ENCODE measurements at regions not wholly inside any gene's neighbourhood (a gene's known extent, or its start where the extent isn't known, plus 50 kb on each side); places are given as distances from the start of the nearest gene placed in this dataset.
"Not testable (repeated sequence)": the region's sequence is repeated elsewhere in the genome, so short reads cannot be mapped to it uniquely, and the experiment has no call there.

DNA sequence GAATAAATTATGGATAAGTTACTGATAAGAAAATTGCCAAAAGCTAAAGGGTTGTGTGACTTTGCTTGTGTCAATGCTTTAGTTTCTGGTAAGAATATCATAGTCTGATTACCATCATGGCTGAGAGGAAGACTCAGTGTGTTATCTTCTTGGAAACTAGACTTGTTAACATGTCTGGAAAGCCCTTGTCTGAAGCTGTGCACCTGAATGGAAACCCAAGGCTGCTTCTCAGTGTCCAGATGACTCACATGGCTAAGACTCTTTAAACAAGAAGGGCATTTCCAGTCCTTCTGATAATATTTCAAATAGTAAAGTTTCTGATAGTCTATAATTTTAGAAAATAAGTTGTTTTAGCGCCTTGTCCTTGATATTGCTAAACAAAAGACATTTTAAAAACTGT lies 1092.7 kb downstream of the PLA2G4A start:
- no peak overlapping the region for H3K4me3 ChIP-seq
- H3K36me3 ChIP-seq: no peaks in the 10 kb centered on the region
- no peak for DNase-seq

DNA sequence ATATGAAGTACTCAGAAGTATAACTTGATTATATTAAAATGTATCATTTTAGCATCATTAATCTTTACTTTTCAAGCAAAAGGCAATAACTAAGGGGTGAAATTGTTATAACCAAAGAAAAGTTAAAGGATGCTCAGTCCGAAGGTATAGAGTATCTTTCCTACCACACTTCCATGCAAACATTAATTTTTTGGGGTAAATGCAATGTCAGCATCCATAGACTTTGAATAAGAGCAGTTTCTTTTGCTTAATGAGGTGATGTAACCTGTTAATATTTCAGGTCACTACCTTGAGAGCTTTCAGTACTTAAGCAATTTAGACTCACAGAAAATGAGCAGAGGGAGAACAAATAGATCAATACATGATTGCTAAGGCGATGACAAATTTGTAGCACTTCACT lies 1093.5 kb downstream of the PLA2G4A start:
- Histone ChIP-seq H3K36me3 (no peaks in the 10 kb centered on the region), H3K27me3 (no peaks in the 10 kb centered on the region)
- DNase-seq: no peak

More for the DNA sequence above, 1092.7 kb downstream of the PLA2G4A start:
- Histone ChIP-seq H3K27me3 (no peaks in the 10 kb centered on the region), H3K9me3 (no peaks in the 10 kb centered on the region)

DNA sequence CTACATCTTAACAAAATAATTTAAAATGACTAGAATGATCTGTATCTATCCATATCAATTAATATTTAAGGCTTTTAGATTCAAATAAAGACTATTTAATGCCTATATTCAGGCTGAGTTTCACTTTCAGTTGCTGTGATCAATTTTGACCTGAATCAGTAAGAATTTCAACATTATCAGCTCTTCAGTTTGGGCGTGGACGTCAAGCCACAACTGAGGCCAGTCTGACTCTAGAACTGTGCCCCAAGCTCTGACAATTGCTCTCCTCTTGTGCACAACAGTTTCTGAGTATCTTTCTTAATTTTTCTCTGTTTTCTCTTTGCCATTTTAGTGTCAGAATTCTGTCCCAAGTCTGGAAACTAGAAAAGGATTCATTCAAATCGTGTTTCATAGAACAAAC lies 1095.5 kb downstream of the PLA2G4A start:
- no peaks in the 10 kb centered on the region for H3K27me3 ChIP-seq
- DNase-seq: no peak
- H3K9me3 ChIP-seq: no peaks in the 10 kb centered on the region
- no peaks in the 10 kb centered on the region for H3K36me3 ChIP-seq
- no peak overlapping the region for H3K4me3 ChIP-seq

More for the DNA sequence above, 1093.5 kb downstream of the PLA2G4A start:
- Histone ChIP-seq H3K4me3 (no peak overlapping the region), H3K9me3 (no peaks in the 10 kb centered on the region)

DNA sequence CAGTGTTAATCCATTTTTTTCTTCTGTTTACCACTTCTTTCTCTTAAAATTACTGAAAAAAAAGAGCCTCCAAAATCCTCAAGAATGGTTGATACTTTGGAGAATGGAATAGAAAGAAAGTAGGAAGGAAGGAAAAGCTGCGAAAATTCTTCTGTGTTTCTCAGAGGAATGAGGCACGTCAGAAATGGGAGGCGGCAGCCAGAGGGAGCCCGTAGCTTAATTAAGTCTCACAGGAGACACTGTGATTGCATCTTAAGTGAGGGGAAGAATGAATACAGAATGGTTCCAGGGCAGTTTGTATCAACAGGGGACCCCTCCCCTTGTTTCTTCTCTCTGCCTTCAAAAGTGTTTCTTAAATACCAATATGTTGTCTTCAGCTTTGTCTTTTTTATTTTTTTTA lies 1099.5 kb downstream of the PLA2G4A start:
- Histone ChIP-seq H3K36me3 (no peaks in the 10 kb centered on the region), H3K9me3 (no peaks in the 10 kb centered on the region)
- DNase-seq: no peak

DNA sequence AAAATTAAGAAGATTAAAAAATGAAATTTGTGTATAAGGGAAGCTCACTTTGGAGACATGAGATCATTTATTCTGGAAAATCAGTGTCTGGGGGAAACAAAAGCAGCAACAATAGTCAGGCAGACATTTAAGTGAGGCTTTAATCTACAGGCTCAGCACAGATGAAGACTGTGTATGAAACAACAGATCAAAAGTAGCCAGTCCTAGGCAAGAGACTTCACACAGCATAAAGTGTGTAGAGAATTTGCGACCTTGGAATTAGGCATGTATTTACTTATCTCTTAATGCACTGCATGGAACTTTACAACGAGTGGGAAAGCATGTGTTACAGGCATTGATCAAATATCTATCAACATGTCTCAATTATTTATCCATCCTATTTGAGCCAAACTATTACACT lies 1099.9 kb downstream of the PLA2G4A start:
- no peak overlapping the region for H3K4me3 ChIP-seq
- H3K9me3 ChIP-seq: no peaks in the 10 kb centered on the region
- no peak for DNase-seq
- H3K27me3 ChIP-seq: no peaks in the 10 kb centered on the region
- H3K36me3 ChIP-seq: no peaks in the 10 kb centered on the region

More for the DNA sequence above, 1099.5 kb downstream of the PLA2G4A start:
- Histone ChIP-seq H3K4me3 (no peak overlapping the region), H3K27me3 (no peaks in the 10 kb centered on the region)

DNA sequence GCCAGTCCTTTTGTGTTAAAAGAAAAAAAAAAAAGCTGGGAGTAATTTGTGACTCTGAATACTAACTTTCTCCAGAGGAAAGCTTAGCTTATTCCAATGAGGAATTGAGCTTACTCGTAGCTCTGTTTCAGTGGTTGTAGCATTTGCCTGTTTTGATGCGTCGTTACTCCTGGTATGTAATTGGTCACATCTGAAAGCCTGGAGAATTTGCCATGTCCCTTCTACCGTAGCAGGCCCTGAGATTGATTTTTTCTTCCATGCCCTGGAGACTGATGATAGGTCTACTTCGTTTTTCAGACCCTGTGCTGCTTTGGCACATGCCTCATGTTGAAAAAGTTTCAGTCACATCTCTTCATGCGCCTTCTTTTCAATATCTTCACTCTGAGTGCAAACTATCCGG lies 1103.0 kb downstream of the PLA2G4A start:
- no peak for DNase-seq
- Histone ChIP-seq H3K27me3 (no peaks in the 10 kb centered on the region), H3K9me3 (no peaks in the 10 kb centered on the region), H3K4me3 (no peak overlapping the region), H3K36me3 (no peaks in the 10 kb centered on the region)

DNA sequence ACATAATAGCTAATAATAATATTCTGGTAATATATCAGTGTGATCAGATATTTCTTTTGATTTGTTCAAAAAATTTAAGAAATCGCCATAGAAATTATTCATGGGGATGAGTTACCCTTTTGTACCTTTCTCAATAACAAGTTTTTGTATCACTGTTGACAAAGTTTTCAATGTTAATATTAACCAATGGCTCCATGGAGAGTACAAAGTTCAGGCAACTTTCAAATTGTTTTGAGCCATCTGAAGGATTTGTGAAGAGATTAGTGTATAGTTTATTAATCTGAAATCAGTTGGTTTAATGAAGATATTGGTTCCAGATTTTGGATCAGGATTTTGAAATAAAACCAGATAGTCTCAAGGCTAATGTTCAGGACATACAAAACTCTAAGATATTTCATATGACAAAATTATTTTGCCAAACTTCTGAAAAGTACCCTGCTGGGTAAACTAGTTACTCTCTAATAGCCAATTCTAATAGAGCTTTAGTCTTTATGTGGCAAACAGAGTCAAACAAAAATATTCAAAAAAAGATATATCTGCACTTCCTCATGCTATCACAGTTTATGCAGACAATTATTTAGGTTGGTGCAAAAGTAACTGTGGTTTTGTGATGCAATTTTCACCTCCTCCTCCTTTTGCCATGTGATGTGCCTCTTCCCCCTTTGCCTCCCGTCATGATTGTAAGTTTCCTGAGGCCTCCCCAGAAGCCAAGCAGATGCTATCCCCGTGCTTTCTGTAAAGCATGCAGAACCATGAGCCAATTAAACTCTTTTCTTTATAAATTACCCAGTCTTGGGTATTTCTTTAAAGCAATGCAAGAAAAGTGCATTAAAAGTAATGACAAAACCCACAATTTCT lies 1105.0 kb downstream of the PLA2G4A start:
- no peaks in the 10 kb centered on the region for H3K36me3 ChIP-seq
- no peaks in the 10 kb centered on the region for H3K27me3 ChIP-seq
- H3K9me3 ChIP-seq: no peaks in the 10 kb centered on the region
- no peak overlapping the region for H3K4me3 ChIP-seq
- DNase-seq: no peak

DNA sequence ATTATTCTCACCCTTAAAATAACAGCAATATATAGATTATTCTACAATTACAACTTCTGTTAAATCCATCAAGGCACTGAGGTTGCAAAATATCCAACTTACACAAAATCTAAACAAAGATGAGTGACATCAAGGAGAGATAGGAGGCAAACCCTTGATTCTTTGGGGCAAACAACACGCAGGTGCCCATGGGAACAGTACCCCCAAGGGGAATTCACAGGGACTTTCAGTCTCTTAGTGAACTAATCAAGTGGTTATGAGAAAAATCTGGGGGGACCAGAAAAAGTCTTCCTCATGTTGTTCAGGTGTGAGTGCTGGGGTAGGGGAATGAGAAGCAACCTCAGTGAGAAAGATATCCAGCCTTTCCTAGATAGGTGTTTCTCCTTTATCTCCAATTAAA lies 1107.9 kb downstream of the PLA2G4A start:
- no peak for DNase-seq
- no peaks in the 10 kb centered on the region for H3K27me3 ChIP-seq
- no peaks in the 10 kb centered on the region for H3K9me3 ChIP-seq
- H3K36me3 ChIP-seq: no peaks in the 10 kb centered on the region
- H3K4me3 ChIP-seq: no peak overlapping the region

DNA sequence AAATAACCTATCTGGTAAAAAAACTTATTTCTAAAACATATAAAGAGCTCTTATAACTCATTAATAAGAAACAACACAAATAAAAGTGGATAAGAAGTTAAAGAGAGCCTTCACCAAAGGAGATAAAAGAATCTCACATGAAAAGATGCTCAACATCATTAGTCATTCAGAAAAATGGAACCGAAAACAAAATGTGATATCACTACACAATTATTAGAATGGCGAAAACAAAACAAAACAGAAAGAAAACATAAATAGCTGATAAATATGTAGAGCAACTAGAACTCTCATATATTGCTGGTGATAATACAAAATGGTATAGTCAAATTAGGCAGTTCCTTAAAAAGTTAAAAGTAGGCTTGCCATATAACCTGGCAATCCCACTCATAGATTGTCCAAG lies 1109.3 kb downstream of the PLA2G4A start:
- H3K9me3 ChIP-seq: no peaks in the 10 kb centered on the region
- H3K36me3 ChIP-seq: no peaks in the 10 kb centered on the region
- H3K4me3 ChIP-seq: no peak overlapping the region
- no peaks in the 10 kb centered on the region for H3K27me3 ChIP-seq
- no peak for DNase-seq

DNA sequence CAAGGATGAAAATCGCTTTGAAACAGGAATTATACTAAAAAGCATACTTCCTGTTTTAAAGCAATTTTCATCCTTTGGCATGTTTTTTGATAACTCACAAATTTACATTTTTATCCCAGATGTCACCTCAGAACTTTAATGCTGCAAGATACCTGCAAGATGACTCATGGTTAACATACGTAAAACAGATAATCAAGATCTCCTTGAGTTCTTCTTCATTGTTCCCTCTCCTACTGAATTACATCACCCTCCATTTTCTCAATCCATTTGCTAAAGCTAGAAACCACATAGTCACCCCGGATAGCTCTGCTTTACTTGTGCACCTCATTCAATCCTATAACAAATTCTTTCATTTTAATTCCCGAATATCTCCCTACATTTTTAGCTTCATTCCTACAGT lies 1114.2 kb downstream of the PLA2G4A start:
- no peak overlapping the region for H3K4me3 ChIP-seq
- no peaks in the 10 kb centered on the region for H3K36me3 ChIP-seq
- H3K27me3 ChIP-seq: no peaks in the 10 kb centered on the region
- H3K9me3 ChIP-seq: peaks cover 8% of the 10 kb centered on the region
- DNase-seq: no peak

DNA sequence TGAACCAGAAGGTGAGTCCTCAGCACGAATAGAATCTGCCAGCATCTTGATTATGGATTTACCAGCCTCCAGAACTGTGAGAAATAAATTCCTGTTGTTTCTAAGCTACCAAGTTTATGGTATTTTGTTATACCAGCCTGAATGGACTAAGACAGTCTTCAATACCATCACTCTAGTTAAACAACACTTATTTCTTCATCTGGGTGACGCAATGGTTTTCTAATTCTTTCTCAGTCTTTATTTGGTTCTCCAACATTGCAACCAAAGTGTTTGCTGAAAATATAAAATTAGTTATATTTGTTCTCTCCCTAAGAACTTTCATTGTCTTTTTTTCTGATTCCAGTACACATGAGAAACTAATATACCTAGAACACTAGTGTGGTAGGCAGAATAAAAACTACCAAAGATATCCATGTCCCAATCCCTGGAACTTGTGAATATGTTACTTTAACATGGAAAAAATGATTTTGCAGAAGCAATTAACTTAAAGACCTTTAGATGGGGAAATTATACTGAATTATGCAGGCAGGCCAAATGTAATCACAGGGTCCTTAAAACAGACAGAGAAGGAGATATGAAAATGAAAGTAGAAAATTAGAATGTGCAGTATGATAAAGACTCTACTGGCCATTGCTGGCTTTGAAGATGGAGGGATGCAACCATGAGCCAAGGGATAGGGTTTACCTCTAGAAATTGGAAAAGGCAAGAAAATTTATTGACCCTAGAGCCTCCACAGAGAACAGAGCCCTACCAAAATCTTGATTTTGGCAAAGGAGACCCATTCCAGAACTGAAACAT lies 1115.1 kb downstream of the PLA2G4A start:
- no peak for DNase-seq
- Histone ChIP-seq H3K36me3 (no peaks in the 10 kb centered on the region), H3K9me3 (peaks cover 9% of the 10 kb centered on the region), H3K27me3 (no peaks in the 10 kb centered on the region), H3K4me3 (no peak overlapping the region)

DNA sequence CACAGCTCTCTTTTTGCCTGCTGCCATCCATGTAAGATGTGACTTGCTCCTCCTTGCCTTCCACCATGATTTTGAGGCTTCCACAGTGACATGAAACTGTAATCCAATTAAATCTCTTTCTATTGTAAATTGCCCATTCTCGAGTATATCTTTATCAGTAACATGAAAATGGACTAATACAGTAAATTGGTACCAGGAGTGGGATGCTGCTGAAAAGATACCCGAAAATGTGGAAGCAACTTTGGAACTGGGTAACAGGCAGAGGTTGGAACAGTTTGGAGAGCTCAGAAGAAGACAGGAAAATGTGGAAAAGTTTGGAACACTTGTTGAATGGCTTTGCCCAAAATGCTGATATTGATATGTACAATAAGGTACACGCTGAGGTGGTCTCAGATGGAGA lies 1117.9 kb downstream of the PLA2G4A start:
- not testable (repeated sequence) for H3K27me3 ChIP-seq, H3K4me3 ChIP-seq, DNase-seq, H3K36me3 ChIP-seq
- peaks cover 14% of the 10 kb centered on the region for H3K9me3 ChIP-seq

DNA sequence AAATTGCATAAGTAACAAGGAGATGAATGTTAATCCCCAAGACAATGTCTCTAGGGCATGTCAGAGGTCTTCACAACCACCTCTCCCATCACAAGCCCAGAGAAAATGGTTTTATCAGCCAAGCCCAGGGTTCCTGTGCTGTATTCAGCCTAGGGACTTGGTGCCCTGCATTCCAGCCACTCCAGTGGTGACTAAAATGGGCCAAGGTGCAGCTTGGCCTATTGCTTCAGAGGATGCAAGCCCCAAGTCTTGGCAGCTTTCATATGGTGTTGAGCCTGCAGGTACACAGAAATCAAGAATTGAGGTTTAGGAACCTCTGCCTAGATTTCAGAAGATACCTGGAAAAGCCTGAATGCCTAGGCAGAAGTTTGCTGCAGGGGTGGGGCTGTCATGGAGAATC lies 1118.6 kb downstream of the PLA2G4A start:
- H3K4me3 ChIP-seq: no peak overlapping the region
- no peak for DNase-seq
- H3K27me3 ChIP-seq: no peaks in the 10 kb centered on the region
- H3K9me3 ChIP-seq: peaks cover 20% of the 10 kb centered on the region
- H3K36me3 ChIP-seq: no peaks in the 10 kb centered on the region

DNA sequence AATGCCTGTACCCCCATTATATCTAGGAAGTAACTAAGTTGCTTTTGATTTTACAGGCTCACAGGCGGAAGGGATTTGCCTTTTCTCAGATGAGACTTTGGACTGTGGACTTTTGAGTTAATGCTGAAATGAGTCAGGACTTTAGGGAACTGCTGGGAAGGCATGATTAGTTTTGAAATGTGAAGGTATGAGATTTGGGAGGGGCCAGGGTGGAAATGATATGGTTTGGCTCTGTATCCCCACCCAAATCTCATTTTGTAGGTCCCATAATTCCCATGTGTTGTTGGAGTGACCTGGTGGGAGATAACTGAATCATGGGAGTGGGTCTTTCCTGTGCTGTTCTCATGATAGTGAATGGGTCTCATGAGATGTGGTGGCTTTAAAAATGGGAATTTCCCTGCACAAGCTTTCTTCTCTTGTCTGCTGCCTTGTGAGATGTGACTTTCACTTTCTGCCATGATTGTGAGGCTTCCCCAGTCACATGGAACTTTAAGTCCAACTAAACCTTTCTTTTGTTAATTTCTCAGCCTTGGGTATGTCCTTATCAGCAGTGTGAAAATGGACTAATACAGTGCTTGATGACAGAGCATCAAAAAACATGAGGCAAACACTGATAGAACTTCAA lies 1119.5 kb downstream of the PLA2G4A start:
- Histone ChIP-seq H3K4me3 (no peak overlapping the region), H3K27me3 (no peaks in the 10 kb centered on the region), H3K36me3 (no peaks in the 10 kb centered on the region), H3K9me3 (peaks cover 25% of the 10 kb centered on the region)
- DNase-seq: no peak

DNA sequence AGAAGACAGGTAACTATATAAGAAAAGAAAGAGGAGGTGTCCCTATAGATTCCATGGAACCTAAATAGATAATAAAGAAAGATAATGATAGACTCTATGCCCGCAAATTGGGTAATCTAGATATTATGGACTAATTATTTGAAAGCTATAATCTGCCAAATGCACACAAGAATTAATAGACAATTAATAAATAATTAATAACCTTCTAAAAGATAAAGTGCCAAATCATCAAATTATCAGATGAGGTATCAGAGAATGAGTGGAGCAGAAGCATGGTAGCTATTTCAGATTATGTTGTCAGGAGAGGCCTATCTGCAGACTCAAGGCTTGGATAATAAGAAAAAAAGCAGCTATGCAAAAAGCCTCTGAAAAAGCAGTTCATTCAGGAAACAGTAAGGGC lies 1120.8 kb downstream of the PLA2G4A start:
- H3K27me3 ChIP-seq: no peaks in the 10 kb centered on the region

DNA sequence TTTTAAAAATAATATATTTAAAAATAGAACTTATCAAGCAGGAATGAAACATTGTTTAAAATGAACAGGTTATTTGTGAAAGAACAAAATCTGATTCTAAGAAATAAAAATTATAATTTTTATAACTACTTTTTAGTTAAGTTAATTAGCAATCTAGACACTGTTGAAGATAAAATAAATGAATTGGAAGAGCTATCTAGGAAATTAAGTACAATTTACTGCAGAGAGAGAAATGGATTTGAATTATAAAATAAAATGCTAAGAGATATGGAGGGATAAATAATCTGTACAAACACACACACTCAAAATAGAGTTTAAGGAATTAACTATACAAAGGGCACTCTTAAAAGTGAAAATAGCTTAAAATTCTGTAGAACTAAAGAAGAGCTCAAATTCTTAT lies 1123.1 kb downstream of the PLA2G4A start:
- Histone ChIP-seq H3K4me3 (no peak overlapping the region), H3K9me3 (peaks cover 19% of the 10 kb centered on the region), H3K27me3 (no peaks in the 10 kb centered on the region), H3K36me3 (no peaks in the 10 kb centered on the region)
- no peak for DNase-seq

More for the DNA sequence above, 1120.8 kb downstream of the PLA2G4A start:
- Histone ChIP-seq H3K4me3 (no peak overlapping the region), H3K36me3 (no peaks in the 10 kb centered on the region), H3K9me3 (peaks cover 25% of the 10 kb centered on the region)
- no peak for DNase-seq

DNA sequence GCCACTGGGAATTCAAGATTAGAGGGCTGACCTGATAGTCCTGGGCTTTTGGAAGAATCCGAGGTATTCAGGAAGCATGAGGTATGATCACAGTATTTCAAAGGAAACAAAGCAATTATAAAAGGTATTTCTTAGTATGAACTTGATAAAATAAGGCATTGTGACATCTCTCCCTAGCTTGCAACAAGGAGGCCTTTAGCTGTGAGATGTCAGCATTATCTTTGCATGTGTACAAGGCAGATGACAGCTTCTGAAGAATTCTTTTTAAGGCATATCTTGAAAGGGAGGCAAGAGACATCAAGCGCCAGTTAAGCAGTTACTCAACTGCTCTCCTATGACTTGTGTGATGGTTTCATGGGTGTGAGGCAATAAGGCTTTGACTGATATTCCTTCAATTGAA lies 1123.7 kb downstream of the PLA2G4A start:
- Histone ChIP-seq H3K27me3 (no peaks in the 10 kb centered on the region), H3K36me3 (no peaks in the 10 kb centered on the region), H3K9me3 (peaks cover 18% of the 10 kb centered on the region), H3K4me3 (no peak overlapping the region)
- no peak for DNase-seq

Data from MG63 (cell line).